Neural cell (in vitro differentiated cells): ENCODE measurements at regions not wholly inside any gene's neighbourhood (a gene's known extent, or its start where the extent isn't known, plus 50 kb on each side); places are given as distances from the start of the nearest gene placed in this dataset.

Experiments used
- H2AFZ ChIP-seq: fragments of 200-600, 300-800 bp; sonication (generic), shearing (Covaris generic); 2 replicates; pipeline ENCODE4 v1.6.0; 2014; ENCODE audit warnings: low read depth, mild to moderate bottlenecking, antibody characterized with exemption, low read length, moderate library complexity
- H3F3A ChIP-seq: fragments of 200-600 bp; shearing (Covaris generic); 2 replicates; pipeline ENCODE4 v1.6.1; 2016; ENCODE audit warnings: mild to moderate bottlenecking, moderate library complexity, mixed read lengths, antibody characterized with exemption, low read length; ENCODE audit not compliant: insufficient read depth, poor library complexity, severe bottlenecking
- H3K27ac ChIP-seq: fragments of 200-600, 300-800 bp; sonication (generic), shearing (Covaris generic); 2 replicates; pipeline ENCODE4 v1.5.1; 2014; ENCODE audit warnings: mild to moderate bottlenecking, low read length, moderate library complexity
- H3K27me3 ChIP-seq: fragments of 300-800, 200-600 bp; sonication (generic), shearing (Covaris generic); 2 replicates; pipeline ENCODE4 v1.6.0; 2014; ENCODE audit warnings: mild to moderate bottlenecking, low read depth, low read length, moderate library complexity; ENCODE audit not compliant: insufficient read depth
- H3K36me3 ChIP-seq: fragments of 300-800, 200-600 bp; sonication (generic), shearing (Covaris generic); 2 replicates; pipeline ENCODE4 v1.5.1; 2014; ENCODE audit warnings: mild to moderate bottlenecking, antibody characterized with exemption, low read length, moderate library complexity; ENCODE audit not compliant: insufficient read depth
- H3K4me2 ChIP-seq: fragments of 300-800, 200-600 bp; sonication (generic), shearing (Covaris generic); 2 replicates; pipeline ENCODE4 v1.6.0; 2014; ENCODE audit warnings: mild to moderate bottlenecking, low read length
- H3K4me3 ChIP-seq: fragments of 300-800, 200-600 bp; sonication (generic), shearing (Covaris generic); 2 replicates; pipeline ENCODE4 v1.5.1; 2014; ENCODE audit warnings: mild to moderate bottlenecking, low read length, moderate library complexity
- H3K79me2 ChIP-seq: fragments of 200-600 bp; shearing (Covaris generic); replicated peaks from 2 replicates; pipeline ENCODE4 v1.6.0; 2014; ENCODE audit warnings: mild to moderate bottlenecking, low read length, moderate library complexity; ENCODE audit not compliant: insufficient read depth
- H3K9ac ChIP-seq: fragments of 300-800, 200-600 bp; sonication (generic), shearing (Covaris generic); 2 replicates; pipeline ENCODE4 v1.6.1; 2016; ENCODE audit warnings: mild to moderate bottlenecking, low read length, mixed read lengths
- H3K9me2 ChIP-seq: fragments of 200-600 bp; shearing (Covaris generic); 2 replicates; pipeline ENCODE4 v1.6.1; 2016; ENCODE audit warnings: mild to moderate bottlenecking, low read length, mixed read lengths; ENCODE audit not compliant: insufficient read depth
- H3K9me3 ChIP-seq: fragments of 200-600, 300-800 bp; sonication (generic), shearing (Covaris generic); 2 replicates; pipeline ENCODE4 v1.6.1; 2016; ENCODE audit warnings: mild to moderate bottlenecking, mixed run types, low read length, moderate library complexity, mixed read lengths
- H4K20me1 ChIP-seq: fragments of 200-600 bp; shearing (Covaris generic); 2 replicates; pipeline ENCODE4 v1.6.1; 2016; ENCODE audit warnings: mild to moderate bottlenecking, mixed run types; ENCODE audit not compliant: insufficient read depth
- EP300 ChIP-seq: fragments of 450-650 bp; conservative IDR thresholded peaks from 2 replicates; pipeline ENCODE4 v1.6.1; 2014; ENCODE audit warnings: antibody characterized with exemption, mild to moderate bottlenecking, moderate library complexity; ENCODE audit not compliant: poor library complexity, severe bottlenecking
- EZH2 ChIP-seq: fragments of 200-600, 300-800 bp; shearing (Covaris generic), sonication (generic); IDR thresholded peaks from 2 replicates; pipeline ENCODE4 v1.6.1; 2014; ENCODE audit warnings: antibody characterized with exemption, low read length, borderline replicate concordance, mild to moderate bottlenecking; ENCODE audit not compliant: insufficient read depth, poor library complexity, severe bottlenecking
- MXI1 ChIP-seq: fragments of 450-650 bp; conservative IDR thresholded peaks from 2 replicates; pipeline ENCODE4 v1.6.1; 2014; ENCODE audit warnings: antibody characterized with exemption, mild to moderate bottlenecking; ENCODE audit not compliant: poor library complexity, severe bottlenecking
- POLR2AphosphoS5 ChIP-seq: IDR thresholded peaks from 2 replicates; pipeline ENCODE4 v1.6.1; 2012
- RAD21 ChIP-seq: fragments of 450-650 bp; conservative IDR thresholded peaks from 2 replicates; pipeline ENCODE4 v1.6.1; 2014; ENCODE audit warnings: antibody characterized with exemption, mild to moderate bottlenecking, moderate library complexity
- SMC3 ChIP-seq: fragments of 450-650 bp; conservative IDR thresholded peaks from 2 replicates; pipeline ENCODE4 v1.6.1; 2014; ENCODE audit warnings: antibody characterized with exemption, mild to moderate bottlenecking, moderate library complexity; ENCODE audit not compliant: poor library complexity
- TAF1 ChIP-seq: IDR thresholded peaks from 2 replicates; pipeline ENCODE4 v1.6.1; 2012; ENCODE audit warnings: low read depth
- TF ChIP-seq, protein P1 (sequence below): fragments of 450-650 bp; IDR thresholded peaks from 2 replicates; pipeline ENCODE4 v1.5.1; 2014; ENCODE audit warnings: antibody characterized with exemption, mild to moderate bottlenecking, moderate library complexity; ENCODE audit not compliant: poor library complexity, severe bottlenecking
- TF ChIP-seq, protein P2 (sequence below): IDR thresholded peaks from 2 replicates; pipeline ENCODE4 v1.6.1; 2012; ENCODE audit warnings: borderline replicate concordance

DNA sequence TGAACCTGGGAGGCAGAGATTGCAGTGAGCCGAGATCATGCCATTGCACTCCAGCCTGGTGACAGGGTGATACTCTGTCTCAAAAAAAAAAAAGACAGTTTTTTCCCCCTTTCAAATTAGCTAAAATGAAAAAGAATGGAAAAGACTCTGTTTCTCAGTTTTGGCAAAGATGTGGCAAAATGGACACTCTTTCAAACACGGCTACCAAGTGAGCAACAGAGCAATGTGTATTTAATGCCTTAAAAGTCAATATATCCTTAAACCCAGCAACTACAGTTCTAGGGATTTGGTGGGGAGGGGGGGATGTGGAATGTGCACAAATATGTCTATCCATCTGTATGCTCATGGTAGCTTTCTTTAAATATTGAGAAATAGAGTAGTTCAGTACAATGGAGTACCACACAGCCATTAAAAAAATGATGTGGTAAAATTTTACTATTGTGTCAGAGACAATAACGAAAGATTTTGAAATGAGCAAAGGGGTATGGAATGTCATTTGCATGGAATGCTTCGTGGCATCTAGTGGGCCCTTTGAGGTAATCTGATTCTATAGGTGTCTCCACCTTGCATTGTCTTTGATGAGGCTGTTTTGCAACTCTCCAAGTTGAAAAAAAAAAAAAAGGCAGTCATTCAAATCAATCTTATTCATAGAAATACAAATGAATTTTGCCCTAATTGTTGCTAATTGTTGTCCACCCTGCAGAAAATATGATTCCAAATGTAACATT lies 108.1 kb downstream of the AXIN2 start:
- H3K4me2 ChIP-seq: no peak overlapping the region
- no peaks in the 10 kb centered on the region for H3K27me3 ChIP-seq
- H2AFZ ChIP-seq: no peak overlapping the region
- no peaks in the 10 kb centered on the region for H3K36me3 ChIP-seq
- no peaks in the 10 kb centered on the region for H3K9me2 ChIP-seq
- no peaks in the 10 kb centered on the region for H3K79me2 ChIP-seq
- H3F3A ChIP-seq: no peaks in the 10 kb centered on the region
- H3K4me3 ChIP-seq: no peak overlapping the region
- H4K20me1 ChIP-seq: no peaks in the 10 kb centered on the region
- TF ChIP-seq EP300: no peak
- TF ChIP-seq POLR2AphosphoS5: no peak
- no peak for TF ChIP-seq MXI1
- TF ChIP-seq EZH2: no peak
- TF ChIP-seq SMC3: no peak
- TF ChIP-seq, protein P1, sequence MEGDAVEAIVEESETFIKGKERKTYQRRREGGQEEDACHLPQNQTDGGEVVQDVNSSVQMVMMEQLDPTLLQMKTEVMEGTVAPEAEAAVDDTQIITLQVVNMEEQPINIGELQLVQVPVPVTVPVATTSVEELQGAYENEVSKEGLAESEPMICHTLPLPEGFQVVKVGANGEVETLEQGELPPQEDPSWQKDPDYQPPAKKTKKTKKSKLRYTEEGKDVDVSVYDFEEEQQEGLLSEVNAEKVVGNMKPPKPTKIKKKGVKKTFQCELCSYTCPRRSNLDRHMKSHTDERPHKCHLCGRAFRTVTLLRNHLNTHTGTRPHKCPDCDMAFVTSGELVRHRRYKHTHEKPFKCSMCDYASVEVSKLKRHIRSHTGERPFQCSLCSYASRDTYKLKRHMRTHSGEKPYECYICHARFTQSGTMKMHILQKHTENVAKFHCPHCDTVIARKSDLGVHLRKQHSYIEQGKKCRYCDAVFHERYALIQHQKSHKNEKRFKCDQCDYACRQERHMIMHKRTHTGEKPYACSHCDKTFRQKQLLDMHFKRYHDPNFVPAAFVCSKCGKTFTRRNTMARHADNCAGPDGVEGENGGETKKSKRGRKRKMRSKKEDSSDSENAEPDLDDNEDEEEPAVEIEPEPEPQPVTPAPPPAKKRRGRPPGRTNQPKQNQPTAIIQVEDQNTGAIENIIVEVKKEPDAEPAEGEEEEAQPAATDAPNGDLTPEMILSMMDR: no peak
- TF ChIP-seq TAF1: no peak
- no peak for TF ChIP-seq RAD21
- TF ChIP-seq, protein P2, sequence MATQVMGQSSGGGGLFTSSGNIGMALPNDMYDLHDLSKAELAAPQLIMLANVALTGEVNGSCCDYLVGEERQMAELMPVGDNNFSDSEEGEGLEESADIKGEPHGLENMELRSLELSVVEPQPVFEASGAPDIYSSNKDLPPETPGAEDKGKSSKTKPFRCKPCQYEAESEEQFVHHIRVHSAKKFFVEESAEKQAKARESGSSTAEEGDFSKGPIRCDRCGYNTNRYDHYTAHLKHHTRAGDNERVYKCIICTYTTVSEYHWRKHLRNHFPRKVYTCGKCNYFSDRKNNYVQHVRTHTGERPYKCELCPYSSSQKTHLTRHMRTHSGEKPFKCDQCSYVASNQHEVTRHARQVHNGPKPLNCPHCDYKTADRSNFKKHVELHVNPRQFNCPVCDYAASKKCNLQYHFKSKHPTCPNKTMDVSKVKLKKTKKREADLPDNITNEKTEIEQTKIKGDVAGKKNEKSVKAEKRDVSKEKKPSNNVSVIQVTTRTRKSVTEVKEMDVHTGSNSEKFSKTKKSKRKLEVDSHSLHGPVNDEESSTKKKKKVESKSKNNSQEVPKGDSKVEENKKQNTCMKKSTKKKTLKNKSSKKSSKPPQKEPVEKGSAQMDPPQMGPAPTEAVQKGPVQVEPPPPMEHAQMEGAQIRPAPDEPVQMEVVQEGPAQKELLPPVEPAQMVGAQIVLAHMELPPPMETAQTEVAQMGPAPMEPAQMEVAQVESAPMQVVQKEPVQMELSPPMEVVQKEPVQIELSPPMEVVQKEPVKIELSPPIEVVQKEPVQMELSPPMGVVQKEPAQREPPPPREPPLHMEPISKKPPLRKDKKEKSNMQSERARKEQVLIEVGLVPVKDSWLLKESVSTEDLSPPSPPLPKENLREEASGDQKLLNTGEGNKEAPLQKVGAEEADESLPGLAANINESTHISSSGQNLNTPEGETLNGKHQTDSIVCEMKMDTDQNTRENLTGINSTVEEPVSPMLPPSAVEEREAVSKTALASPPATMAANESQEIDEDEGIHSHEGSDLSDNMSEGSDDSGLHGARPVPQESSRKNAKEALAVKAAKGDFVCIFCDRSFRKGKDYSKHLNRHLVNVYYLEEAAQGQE: no peak
- H3K9me3 ChIP-seq: no peaks in the 10 kb centered on the region
- no peak overlapping the region for H3K27ac ChIP-seq
- H3K9ac ChIP-seq: no peak overlapping the region

GRCh38 chr17:65449495-65449894 lies 112.0 kb downstream of the AXIN2 start:
- Histone ChIP-seq H3K36me3 (no peaks in the 10 kb centered on the region), H3K4me2 (no peak overlapping the region), H3K79me2 (no peaks in the 10 kb centered on the region), H3F3A (no peaks in the 10 kb centered on the region), H3K4me3 (no peak overlapping the region), H4K20me1 (no peaks in the 10 kb centered on the region), H3K9me2 (no peaks in the 10 kb centered on the region), H3K9ac (no peak overlapping the region), H3K27me3 (no peaks in the 10 kb centered on the region), H2AFZ (no peak overlapping the region), H3K27ac (no peak overlapping the region), H3K9me3 (no peaks in the 10 kb centered on the region)
- TF ChIP-seq, protein P2: no peak
- TF ChIP-seq, protein P1: no peak
- TF ChIP-seq TAF1: no peak
- no peak for TF ChIP-seq SMC3
- no peak for TF ChIP-seq RAD21
